HG02610 (cell line): ENCODE measurements at regions not wholly inside any gene's neighbourhood (a gene's known extent, or its start where the extent isn't known, plus 50 kb on each side); places are given as distances from the start of the nearest gene placed in this dataset.

Experiments used
- ATAC-seq: cut with Tn5 transposase; IDR thresholded peaks from one replicate; pipeline ENCODE4 v1.9.1; 2021; ENCODE audit warnings: mild to moderate bottlenecking, moderate library complexity; ENCODE audit not compliant: unreplicated experiment

GRCh38 chr5:98570661-98571191 is 202.7 kb upstream of the RGMB start:
- ATAC-seq = no peak

- ATAC-seq = no peak
These were observed 199.6 kb upstream of the RGMB start for GRCh38 chr5:98573834-98574320.

- no peak for ATAC-seq
These were observed 197.2 kb upstream of the RGMB start for GRCh38 chr5:98576275-98576674.

- ATAC-seq = no peak
These were observed 195.0 kb upstream of the RGMB start for GRCh38 chr5:98578438-98578837.

GRCh38 chr5:98581112-98581997 is 192.1 kb upstream of the RGMB start:
- no peak for ATAC-seq

GRCh38 chr5:98583586-98583985 is 189.9 kb upstream of the RGMB start:
- no peak for ATAC-seq

GRCh38 chr5:98585661-98586310 is 187.7 kb upstream of the RGMB start:
- ATAC-seq = no peak

GRCh38 chr5:98586581-98586980 is 186.9 kb upstream of the RGMB start:
- ATAC-seq = no peak

- ATAC-seq = no peak
These were observed 186.3 kb upstream of the RGMB start for GRCh38 chr5:98587166-98587565.

GRCh38 chr5:98588215-98588614 is 185.2 kb upstream of the RGMB start:
- ATAC-seq = no peak

GRCh38 chr5:98593418-98593817 is 180.0 kb upstream of the RGMB start:
- no peak for ATAC-seq

GRCh38 chr5:98594098-98594497 is 179.4 kb upstream of the RGMB start:
- ATAC-seq = no peak

- ATAC-seq = no peak
These were observed 174.4 kb upstream of the RGMB start for GRCh38 chr5:98599016-98599415.

GRCh38 chr5:98602534-98603112 is 170.8 kb upstream of the RGMB start:
- no peak for ATAC-seq

- ATAC-seq = no peak
These were observed 170.0 kb upstream of the RGMB start for GRCh38 chr5:98603456-98603855.

- no peak for ATAC-seq
These were observed 169.2 kb upstream of the RGMB start for GRCh38 chr5:98604301-98604700.

GRCh38 chr5:98604721-98605425 is 168.6 kb upstream of the RGMB start:
- no peak for ATAC-seq

GRCh38 chr5:98605426-98605825 is 168.0 kb upstream of the RGMB start:
- ATAC-seq = no peak

GRCh38 chr5:98606961-98607360 is 166.5 kb upstream of the RGMB start:
- no peak for ATAC-seq

GRCh38 chr5:98608052-98608451 is 165.4 kb upstream of the RGMB start:
- ATAC-seq = no peak

GRCh38 chr5:98614341-98614740 is 159.1 kb upstream of the RGMB start:
- ATAC-seq = no peak
